Coronary artery (tissue), 2 donors: ENCODE measurements at regions not wholly inside any gene's neighbourhood (a gene's known extent, or its start where the extent isn't known, plus 50 kb on each side); places are given as distances from the start of the nearest gene placed in this dataset.

Experiments
- DNase-seq: peaks from one replicate; pipeline ENCODE4 v3.0.0-alpha.2; 2017; ENCODE audit warnings: low spot score
- H3K27ac ChIP-seq, 2 donors: fragments of 200-600 bp; sonication (generic); one replicate each; pipeline ENCODE4 v1.5.1; 2016 to 2019
- H3K4me3 ChIP-seq: fragments of 200-600 bp; sonication (generic); 2 replicates; pipeline ENCODE4 v1.5.1; 2016; ENCODE audit warnings: mild to moderate bottlenecking, moderate library complexity
- TF ChIP-seq, protein P1 (sequence below): fragments of 200-600 bp; sonication (generic); IDR thresholded peaks from one replicate; pipeline ENCODE4 v1.5.1; 2019; ENCODE audit warnings: antibody characterized with exemption

DNA sequence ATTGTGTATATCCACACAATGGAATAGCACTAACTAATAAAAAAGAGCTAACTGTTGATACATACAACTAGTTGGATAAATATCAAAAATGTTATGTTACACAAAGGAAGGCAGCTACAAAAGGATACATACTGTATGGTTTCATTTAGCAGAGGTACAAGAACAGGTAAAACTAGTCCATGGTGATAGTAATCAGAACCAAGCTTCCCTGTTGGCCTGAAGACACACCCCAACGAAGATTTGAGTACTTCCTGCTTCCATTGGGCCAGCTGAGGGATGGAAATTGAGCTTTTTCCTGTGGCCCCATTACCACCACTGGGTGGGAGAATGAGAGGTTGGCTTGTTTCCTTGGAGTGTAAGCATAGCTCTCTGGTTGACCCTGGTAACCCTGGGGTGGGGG is 117.3 kb upstream of the CADPS start:
- no peak overlapping the region for H3K4me3 ChIP-seq
- TF ChIP-seq, protein P1, sequence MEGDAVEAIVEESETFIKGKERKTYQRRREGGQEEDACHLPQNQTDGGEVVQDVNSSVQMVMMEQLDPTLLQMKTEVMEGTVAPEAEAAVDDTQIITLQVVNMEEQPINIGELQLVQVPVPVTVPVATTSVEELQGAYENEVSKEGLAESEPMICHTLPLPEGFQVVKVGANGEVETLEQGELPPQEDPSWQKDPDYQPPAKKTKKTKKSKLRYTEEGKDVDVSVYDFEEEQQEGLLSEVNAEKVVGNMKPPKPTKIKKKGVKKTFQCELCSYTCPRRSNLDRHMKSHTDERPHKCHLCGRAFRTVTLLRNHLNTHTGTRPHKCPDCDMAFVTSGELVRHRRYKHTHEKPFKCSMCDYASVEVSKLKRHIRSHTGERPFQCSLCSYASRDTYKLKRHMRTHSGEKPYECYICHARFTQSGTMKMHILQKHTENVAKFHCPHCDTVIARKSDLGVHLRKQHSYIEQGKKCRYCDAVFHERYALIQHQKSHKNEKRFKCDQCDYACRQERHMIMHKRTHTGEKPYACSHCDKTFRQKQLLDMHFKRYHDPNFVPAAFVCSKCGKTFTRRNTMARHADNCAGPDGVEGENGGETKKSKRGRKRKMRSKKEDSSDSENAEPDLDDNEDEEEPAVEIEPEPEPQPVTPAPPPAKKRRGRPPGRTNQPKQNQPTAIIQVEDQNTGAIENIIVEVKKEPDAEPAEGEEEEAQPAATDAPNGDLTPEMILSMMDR, result no peak
- no peak for DNase-seq
- H3K27ac ChIP-seq, result no peak overlapping the region

DNA sequence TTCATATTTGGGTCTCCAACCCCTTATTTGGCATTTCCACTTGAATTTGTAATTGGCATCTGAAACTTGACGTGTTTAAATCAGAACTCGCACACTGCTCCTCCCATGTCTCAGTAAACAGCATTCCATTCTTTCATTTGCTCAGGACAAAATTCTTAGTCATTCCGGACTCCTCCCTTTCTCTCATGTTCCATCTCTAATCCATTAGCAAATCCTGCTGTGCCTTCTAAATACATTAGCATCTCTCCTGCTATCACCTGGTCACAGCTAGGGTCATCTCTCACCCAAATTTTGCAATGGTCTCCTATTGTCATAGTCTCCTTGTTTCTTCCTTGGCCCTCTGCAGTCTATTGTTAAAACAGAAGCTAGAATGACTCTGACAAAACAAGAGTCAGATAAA is 119.9 kb upstream of the CADPS start:
- DNase-seq, result no peak
- no peak overlapping the region for H3K4me3 ChIP-seq
- no peak overlapping the region for H3K27ac ChIP-seq
- TF ChIP-seq, protein P1, result no peak

DNA sequence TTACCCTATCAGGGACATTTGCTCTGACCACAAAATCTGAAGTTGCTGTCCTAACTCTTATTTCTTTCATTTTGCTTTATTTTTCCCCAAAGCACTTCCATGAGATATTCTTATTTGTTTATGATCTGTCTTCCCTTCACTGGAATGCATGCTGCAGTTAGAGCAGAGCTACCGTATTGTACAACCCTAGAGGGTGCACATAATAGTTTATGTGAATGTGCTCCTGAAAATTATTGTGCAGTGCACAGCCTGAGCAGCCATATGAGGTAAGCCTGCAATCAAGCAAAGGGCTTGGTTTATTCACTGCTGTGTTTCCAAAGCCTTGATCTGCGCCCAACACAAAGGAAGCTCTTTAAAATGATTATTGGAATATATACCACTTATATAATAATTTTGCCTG is 120.3 kb upstream of the CADPS start:
- DNase-seq, result no peak
- TF ChIP-seq, protein P1, result no peak

DNA sequence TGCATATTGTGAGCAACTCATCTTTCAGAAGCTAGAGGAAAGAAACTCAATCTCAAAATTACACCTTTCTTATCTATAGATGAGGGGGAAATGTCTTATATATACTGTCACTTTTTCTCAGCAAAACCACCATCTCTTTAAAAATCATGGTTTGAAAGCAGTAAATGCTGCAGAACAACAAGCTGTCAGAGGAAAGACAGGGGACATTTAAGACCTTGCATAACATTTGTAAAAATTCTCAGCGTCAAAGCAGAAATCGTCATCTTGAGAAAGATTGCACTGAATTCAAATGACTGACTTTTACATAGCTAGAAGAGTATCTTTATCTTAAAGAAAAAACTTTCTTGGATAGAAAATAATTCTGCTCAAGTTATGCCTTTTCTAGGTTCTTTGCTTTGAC is 122.2 kb upstream of the CADPS start:
- TF ChIP-seq, protein P1, result no peak
- Histone ChIP-seq H3K27ac (no peak overlapping the region), H3K4me3 (no peak overlapping the region)
- no peak for DNase-seq

More for the DNA sequence above, 120.3 kb upstream of the CADPS start:
- no peak overlapping the region for H3K4me3 ChIP-seq
- H3K27ac ChIP-seq, result no peak overlapping the region

DNA sequence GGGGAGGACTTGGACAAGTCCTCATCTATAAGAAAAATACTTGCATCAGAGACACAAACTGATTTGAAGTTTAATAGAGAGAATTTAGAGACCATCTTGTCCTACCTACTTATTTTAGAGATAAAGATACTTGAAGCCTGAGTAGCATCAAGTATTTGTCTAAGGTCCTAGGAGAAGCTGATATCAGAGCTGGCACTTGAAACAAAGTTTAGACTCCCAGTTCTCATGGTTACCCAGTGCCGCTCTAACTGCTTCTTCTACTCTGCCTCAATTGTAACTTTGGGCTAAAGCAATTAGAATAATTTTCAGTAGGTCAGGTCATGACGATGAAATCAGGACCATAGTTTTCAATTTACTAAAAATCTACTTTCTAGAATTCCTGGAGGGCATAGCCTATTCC is 123.9 kb upstream of the CADPS start:
- TF ChIP-seq, protein P1, result no peak
- no peak overlapping the region for H3K27ac ChIP-seq
- no peak for DNase-seq
- H3K4me3 ChIP-seq, result no peak overlapping the region

DNA sequence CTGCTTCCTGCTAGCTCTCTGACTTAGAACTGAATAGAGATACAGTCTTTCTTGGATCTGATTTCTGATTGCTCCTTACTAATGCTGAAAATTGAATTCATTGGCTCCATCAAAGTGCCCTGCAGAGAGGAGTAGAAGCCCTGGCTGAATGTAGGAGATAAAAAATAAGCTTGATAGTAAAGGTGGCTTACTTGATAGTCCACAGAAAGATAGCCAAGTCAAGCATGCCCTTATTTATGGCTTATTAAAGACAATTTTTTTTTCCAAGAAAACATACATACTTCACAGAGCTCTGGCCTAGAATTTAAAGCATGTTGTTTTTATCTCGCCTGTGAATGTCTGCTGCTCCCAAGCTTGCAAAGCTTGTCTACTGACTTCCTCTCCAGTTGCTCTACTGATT is 124.6 kb upstream of the CADPS start:
- Histone ChIP-seq H3K27ac (no peak overlapping the region), H3K4me3 (no peak overlapping the region)
- DNase-seq, result no peak
- TF ChIP-seq, protein P1, result no peak

DNA sequence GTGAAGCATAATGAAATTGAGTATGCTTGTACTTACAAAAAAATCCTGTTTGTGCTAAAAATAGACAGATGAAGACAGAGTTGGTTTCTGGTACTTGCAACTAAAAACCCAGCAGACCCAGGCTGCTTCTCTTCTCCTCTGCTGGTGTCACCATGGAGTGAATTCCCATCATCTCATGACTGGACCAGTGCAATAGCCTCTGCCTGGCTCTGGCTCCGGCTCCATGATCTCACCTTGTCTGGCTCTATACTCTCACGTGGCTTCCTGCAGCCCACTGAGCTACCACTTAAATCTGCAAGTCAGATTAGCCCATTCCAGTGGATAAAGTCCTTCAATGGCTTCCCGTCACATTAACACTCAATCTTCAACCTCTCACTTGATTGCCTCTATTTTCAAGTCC is 129.2 kb upstream of the CADPS start:
- Histone ChIP-seq H3K4me3 (no peak overlapping the region), H3K27ac (no peak overlapping the region)
- TF ChIP-seq, protein P1, result no peak
- DNase-seq, result no peak
